ENCODE measurements at regions not wholly inside any gene's neighbourhood (a gene's known extent, or its start where the extent isn't known, plus 50 kb on each side); places are given as distances from the start of the nearest gene placed in this dataset.

DNA sequence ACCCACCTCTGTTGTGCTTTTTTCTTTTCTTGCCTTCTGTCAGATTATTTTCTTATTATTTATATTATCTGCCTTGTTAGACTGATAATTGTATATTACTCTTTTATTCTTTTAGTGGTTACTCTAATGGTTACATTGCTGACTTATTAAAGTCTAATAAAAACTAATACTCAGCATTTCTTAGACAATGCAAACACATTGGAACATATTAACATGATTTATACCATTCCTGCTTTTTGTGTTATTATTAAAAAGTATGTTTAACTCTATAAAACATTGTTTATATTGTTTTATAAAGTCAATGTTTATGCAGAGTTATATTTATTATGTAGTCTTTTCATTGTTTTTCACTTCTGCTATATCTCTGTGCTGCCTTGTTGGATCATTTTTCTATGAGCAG is 68.0 kb upstream of the CACNA2D1 start:
- Histone ChIP-seq H3K27ac (ENCODE audit: low read depth, low read length) (no peak overlapping the region), H3K9me3 (ENCODE audit: control insufficient read depth in 1 of 2, insufficient read depth in 1 of 2, low read depth in 1 of 2, low read length in 2 of 2) (no peaks in the 10 kb centered on the region), H3K4me3 (replicated peaks in 1 of 2; ENCODE audit: low read depth in 1 of 2, low read length in 2 of 2) (no peak overlapping the region), H3K4me1 (ENCODE audit: control insufficient read depth in 1 of 2, insufficient read depth in 2 of 2, low read length in 2 of 2) (no peaks in the 10 kb centered on the region), H4K20me1 (ENCODE audit: insufficient read depth) (no peaks in the 10 kb centered on the region), H3K79me2 (ENCODE audit: insufficient read depth, low read length) (no peaks in the 10 kb centered on the region), H2AFZ (ENCODE audit: low read depth, low read length, poor library complexity, severe bottlenecking) (no peak overlapping the region), H3K9me2 (ENCODE audit: insufficient read depth) (no peaks in the 10 kb centered on the region), H3K27me3 (ENCODE audit: insufficient read depth, low read length) (no peaks in the 10 kb centered on the region), H3K9ac (ENCODE audit: low read length) (no peak overlapping the region), H3K4me2 (ENCODE audit: low read length) (no peak overlapping the region), H3K36me3 (ENCODE audit: control insufficient read depth in 1 of 2, insufficient read depth in 2 of 2, low read length in 2 of 2) (no peaks in the 10 kb centered on the region)
- ATAC-seq, result no peak
- CTCF ChIA-PET, result no interaction called here
- RAD21 ChIA-PET (ENCODE audit: low non-redundant PET in 1 of 2, low total read pairs in 2 of 2, uncharacterized antibody in 2 of 2, unreplicated experiment in 2 of 2), result no interaction called here
- no peak for DNase-seq (ENCODE audit: low read depth, low spot score)
- intact Hi-C loops (cut with micrococcal nuclease), result no loop called here
- POLR2A ChIA-PET, result no interaction called here
- TF ChIP-seq YY1 (IDR thresholded peaks at IDR 0.05; ENCODE audit: extremely low read depth, insufficient replicate concordance, low read depth, low read length) (no peak), JUND (IDR thresholded peaks at IDR 0.05) (no peak), RAD21 (IDR thresholded peaks at IDR 0.05; ENCODE audit: low read depth) (no peak), EGR1 (IDR thresholded peaks at IDR 0.05; ENCODE audit: low read depth) (no peak)
- no TSS peak for BruUV-seq (replicated peaks)

DNA sequence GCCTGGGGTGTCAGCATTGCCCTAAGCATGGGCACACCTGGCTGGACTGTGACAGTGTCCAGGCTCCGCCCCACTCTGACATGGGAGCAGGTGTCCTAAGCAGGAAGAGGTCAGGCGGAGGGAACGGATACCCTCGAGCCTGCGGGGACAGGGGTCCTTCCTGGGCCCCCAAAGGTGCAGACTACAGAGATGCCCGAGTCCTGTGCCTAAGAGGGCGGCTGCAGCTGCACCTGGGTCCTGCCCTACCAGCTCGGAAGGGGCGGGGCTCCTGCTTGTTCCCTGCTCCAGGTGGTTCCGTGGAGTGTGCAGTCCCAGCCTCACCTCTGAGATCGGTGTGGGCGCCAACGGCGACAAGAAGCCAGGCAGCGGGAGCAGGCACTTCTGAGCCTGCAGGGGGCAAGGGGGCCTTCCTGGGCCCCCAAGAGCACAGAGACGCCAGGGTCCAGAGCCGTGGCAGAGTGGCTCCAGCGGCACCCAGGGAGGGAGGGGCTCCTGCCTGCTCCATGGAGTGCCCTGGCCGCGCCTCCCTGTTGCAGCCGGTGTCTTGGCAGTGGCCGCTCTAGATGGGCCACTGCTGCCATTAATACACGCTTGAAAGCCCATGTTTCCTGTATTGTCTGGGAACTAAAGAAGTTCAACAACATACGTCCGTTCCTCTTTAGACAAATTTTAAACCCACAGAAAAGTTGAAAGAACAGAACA is 64.5 kb upstream of the CACNA2D1 start:
- TF ChIP-seq SIN3A (IDR thresholded peaks at IDR 0.05; ENCODE audit: low read depth) (no peak), EZH2 (IDR thresholded peaks at IDR 0.05) (no peak), ATF3 (IDR thresholded peaks at IDR 0.05) (no peak), ZNF274 (IDR thresholded peaks at IDR 0.05; ENCODE audit: low read depth, low read length) (no peak), YY1 (IDR thresholded peaks at IDR 0.05; ENCODE audit: extremely low read depth, insufficient replicate concordance, low read depth, low read length) (no peak), POLR2AphosphoS5 (IDR thresholded peaks at IDR 0.05; ENCODE audit: low read depth, low read length) (no peak), EGR1 (IDR thresholded peaks at IDR 0.05; ENCODE audit: low read depth) (no peak), REST (IDR thresholded peaks at IDR 0.05; ENCODE audit: low read depth) (no peak), TCF7L2 (IDR thresholded peaks at IDR 0.05; ENCODE audit: borderline replicate concordance, extremely low read depth, insufficient read depth, insufficient read length) (no peak), ELF1 (IDR thresholded peaks at IDR 0.05; ENCODE audit: borderline replicate concordance, low read depth) (no peak), SRF (IDR thresholded peaks at IDR 0.05; ENCODE audit: low read depth) (no peak), SP1 (IDR thresholded peaks at IDR 0.05; ENCODE audit: low read depth) (no peak)
- TF ChIP-seq, protein P1, sequence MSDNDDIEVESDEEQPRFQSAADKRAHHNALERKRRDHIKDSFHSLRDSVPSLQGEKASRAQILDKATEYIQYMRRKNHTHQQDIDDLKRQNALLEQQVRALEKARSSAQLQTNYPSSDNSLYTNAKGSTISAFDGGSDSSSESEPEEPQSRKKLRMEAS (IDR thresholded peaks at IDR 0.05), result no peak
- H3K4me2 ChIP-seq (ENCODE audit: low read length), result no peak overlapping the region
- H3K9me3 ChIP-seq (ENCODE audit: control insufficient read depth in 1 of 2, insufficient read depth in 1 of 2, low read depth in 1 of 2, low read length in 2 of 2), result no peaks in the 10 kb centered on the region
- H3K79me2 ChIP-seq (ENCODE audit: insufficient read depth, low read length), result no peaks in the 10 kb centered on the region
- no peak overlapping the region for H3K9ac ChIP-seq (ENCODE audit: low read length)
- DNase-seq (ENCODE audit: low read depth, low spot score) (no peak), ATAC-seq (no peak)
- ChIA-PET POLR2A (no interaction called here), CTCF (no interaction called here), RAD21 (ENCODE audit: low non-redundant PET in 1 of 2, low total read pairs in 2 of 2, uncharacterized antibody in 2 of 2, unreplicated experiment in 2 of 2) (no interaction called here)
- H4K20me1 ChIP-seq (ENCODE audit: insufficient read depth), result no peaks in the 10 kb centered on the region
- H3K27me3 ChIP-seq (ENCODE audit: insufficient read depth, low read length), result no peaks in the 10 kb centered on the region
- no peak overlapping the region for H3K27ac ChIP-seq (ENCODE audit: low read depth, low read length)
- no peaks in the 10 kb centered on the region for H3K9me2 ChIP-seq (ENCODE audit: insufficient read depth)
- no peak overlapping the region for H3K4me3 ChIP-seq (replicated peaks in 1 of 2; ENCODE audit: low read depth in 1 of 2, low read length in 2 of 2)
- no peaks in the 10 kb centered on the region for H3K36me3 ChIP-seq (ENCODE audit: control insufficient read depth in 1 of 2, insufficient read depth in 2 of 2, low read length in 2 of 2)
- no peak overlapping the region for H2AFZ ChIP-seq (ENCODE audit: low read depth, low read length, poor library complexity, severe bottlenecking)
- intact Hi-C loops (cut with micrococcal nuclease), result no loop called here
- no peaks in the 10 kb centered on the region for H3K4me1 ChIP-seq (ENCODE audit: control insufficient read depth in 1 of 2, insufficient read depth in 2 of 2, low read length in 2 of 2)
- no TSS peak for BruUV-seq (replicated peaks)
